H54 (cell line): ENCODE measurements at regions not wholly inside any gene's neighbourhood (a gene's known extent, or its start where the extent isn't known, plus 50 kb on each side); places are given as distances from the start of the nearest gene placed in this dataset.

Experiments
- DNase-seq: peaks from one replicate; pipeline ENCODE4 v3.0.0; 2011; ENCODE audit warnings: low spot score, mixed read lengths; ENCODE audit not compliant: insufficient read length
- FAIRE-seq: peaks from 3 replicates; lab custom pipeline; 2011; peaks lifted over from hg19 to GRCh38; lab: Jason Lieb, UNC
- POLR2A ChIP-seq: IDR thresholded peaks from 2 replicates; pipeline ENCODE4 v1.6.1; 2011; ENCODE audit warnings: low read depth, mild to moderate bottlenecking, low read length

DNA sequence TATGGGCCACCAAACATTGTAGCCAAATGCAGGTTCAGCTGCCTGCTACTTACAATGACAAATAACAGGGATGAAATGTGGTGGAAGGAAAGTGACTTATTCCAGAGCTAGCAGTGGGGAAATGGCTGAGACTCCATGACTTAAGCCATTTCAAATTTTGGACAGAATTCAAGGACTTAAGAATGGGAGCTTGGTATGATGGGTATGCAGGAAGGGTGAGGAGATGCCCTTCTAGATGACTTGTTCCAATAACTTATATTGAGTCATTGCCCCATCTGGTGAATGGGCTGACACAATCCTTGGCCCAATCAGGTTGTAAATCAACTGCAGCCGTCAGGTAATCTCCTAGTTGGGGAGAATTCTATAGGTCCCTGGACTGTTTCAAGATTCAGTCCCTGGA is 230.7 kb upstream of the SGCD start:
- no peak for DNase-seq
- no peak for TF ChIP-seq POLR2A
- no peak for FAIRE-seq

DNA sequence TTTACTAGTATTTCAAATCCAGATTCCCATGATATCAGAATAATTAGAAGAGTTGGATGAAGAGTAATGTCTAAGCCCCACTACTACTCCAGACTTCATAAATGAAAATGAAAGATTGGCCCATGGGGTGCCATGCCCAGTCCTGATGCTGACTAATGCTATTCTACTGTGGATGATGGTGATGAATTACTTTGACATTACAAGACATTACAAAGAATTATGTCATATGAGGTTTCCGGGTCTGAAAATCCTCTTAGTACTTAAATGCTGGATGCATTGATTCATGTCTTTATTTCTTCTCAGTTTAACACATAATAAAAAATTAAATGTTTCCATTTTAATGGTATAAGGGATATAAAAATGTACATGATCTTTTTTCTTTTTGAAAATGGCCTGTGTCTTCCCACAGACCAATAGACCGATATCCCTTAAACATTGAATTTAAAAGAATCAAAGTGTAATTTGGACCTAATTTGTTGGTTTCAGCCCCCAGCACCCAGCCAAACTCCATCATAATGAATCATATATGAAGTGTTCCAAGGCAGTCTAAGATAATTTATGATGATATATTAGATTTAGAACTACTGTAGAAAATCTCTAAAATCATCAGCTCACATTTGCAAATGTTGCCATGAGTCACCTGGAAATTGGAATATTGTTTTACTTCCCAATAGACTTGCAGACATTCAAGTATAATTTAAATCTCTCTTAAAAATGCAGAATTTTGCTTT is 223.6 kb upstream of the SGCD start:
- no peak for FAIRE-seq
- DNase-seq = no peak

DNA sequence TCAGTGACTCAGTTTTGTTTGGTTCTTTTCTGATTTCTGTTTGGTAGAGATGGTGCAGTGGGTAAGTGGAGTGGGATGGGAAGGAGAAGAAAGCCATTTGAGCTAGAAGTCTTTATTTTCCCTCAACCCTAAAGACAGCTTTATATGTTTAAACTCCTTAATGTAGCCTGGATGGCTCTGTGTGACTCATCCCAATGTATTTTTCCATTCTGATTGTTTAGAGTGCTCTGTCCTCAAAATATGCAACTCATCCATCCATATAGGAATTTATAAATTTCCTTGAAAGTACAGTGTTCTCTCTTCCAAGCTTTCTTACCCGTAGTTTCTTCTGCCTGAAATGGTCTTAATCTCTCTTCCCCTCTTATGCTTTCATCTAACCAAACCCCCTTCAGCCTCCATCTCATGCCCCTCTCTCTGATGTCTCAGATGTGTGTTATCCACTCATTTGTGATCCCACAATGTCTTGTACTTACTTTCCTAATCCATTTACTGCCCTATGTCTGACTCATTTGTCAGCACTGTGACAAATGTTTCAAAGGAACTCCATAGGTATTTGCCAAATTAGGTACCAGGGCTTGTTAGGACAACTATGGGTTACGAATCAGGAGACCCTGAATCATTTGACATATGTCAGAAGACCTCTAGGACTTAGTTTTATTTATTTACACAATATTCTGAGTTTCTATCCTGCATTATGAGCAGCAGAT is 217.5 kb upstream of the SGCD start:
- FAIRE-seq = no peak
- DNase-seq = no peak
- TF ChIP-seq POLR2A = no peak

More for the DNA sequence above, 223.6 kb upstream of the SGCD start:
- TF ChIP-seq POLR2A = no peak

DNA sequence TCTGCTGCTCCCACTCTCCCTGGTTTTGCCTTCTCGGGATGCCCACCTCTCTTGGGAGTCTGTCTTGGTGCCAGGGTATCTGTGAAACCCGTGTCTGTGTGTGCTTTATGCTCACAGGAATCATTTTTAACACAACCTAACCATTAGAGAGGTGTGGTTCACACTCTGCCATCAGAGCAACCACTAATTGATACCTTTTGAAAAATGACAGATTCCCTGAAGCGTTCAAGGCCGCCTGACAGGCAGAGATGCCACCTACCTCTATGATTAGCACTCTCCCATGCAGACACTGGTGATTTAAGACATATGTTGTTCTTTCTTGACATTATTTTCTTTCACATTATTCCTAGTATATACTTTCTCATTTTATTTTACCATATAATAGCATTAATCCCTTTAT is 207.3 kb upstream of the SGCD start:
- FAIRE-seq (no peak), DNase-seq (no peak)
- TF ChIP-seq POLR2A = no peak

DNA sequence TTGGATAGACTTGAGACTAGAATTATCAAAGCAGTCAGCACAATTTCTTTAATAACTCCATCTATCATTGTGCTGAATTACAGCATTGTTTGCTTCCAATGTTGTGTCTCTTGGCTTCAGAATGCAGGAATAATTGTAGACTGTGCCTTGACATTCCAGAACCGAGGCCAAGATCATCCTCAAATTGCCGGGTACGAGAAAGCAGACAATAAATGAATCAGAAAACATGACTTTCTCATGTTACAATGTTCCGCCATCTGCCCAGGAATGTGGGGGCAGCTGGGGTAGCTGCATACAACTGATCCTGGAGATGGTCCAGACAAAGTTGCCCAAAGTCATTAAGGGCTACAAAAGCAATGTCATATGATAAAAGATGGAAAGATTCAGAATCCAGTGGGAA is 206.2 kb upstream of the SGCD start:
- FAIRE-seq (no peak), DNase-seq (no peak)

DNA sequence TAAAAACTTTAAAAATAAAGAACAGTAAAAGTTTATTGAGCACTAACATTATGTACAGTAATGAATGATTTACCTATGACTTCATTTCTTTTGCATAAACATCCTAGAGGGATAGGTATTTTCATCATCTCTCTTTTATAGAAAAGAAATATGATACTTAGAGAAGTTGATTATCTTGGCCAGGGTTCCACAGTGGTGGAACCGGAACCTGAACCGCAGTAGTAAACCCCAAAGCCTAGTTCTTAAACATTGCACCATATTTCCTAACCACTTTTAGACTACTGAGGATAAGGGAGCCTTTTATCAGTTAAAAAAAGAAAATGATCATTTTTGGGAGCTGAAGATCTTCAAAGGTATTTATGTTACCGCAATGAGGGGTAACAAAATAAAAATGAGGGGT is 205.7 kb upstream of the SGCD start:
- no peak for TF ChIP-seq POLR2A
- DNase-seq (no peak), FAIRE-seq (no peak)

More for the DNA sequence above, 206.2 kb upstream of the SGCD start:
- no peak for TF ChIP-seq POLR2A

DNA sequence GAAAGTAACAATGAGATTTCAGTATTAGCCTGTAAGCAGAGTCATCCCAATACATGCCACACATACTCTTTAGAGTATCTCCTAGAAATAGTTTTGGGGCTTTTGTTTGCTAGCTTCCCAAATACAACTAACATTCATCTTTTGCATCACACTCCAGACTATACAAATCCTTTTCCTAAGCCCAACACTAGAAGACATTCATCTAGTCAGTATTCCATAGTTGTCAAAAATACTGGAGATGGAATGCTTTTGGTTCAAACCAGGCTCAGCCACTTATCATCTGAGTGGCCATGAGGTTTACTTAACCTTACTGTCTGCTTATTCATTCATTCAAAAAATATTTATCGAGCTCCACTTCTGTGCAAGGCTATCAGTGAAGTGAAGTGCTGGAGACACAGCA is 205.1 kb upstream of the SGCD start:
- no peak for TF ChIP-seq POLR2A
- DNase-seq = no peak
- FAIRE-seq = no peak

DNA sequence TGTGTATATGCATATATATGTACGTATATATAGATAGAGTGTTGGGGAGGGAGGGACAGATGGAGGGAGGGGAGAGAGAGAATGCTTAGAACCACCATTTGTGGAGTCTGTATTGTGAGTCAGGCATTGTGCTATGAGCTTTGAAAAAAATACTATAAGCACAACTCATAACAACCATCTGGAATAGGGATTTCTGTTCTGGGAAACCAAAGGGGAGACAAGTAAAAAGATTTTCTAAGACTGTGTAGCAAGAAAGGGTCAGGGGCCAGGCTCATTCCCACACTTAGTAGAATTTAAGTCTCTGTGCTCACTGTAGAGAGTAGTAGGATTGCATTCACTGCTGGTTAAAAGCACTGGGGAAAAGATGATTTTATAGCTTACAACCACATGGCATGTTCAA is 202.3 kb upstream of the SGCD start:
- FAIRE-seq (no peak), DNase-seq (no peak)
- no peak for TF ChIP-seq POLR2A

DNA sequence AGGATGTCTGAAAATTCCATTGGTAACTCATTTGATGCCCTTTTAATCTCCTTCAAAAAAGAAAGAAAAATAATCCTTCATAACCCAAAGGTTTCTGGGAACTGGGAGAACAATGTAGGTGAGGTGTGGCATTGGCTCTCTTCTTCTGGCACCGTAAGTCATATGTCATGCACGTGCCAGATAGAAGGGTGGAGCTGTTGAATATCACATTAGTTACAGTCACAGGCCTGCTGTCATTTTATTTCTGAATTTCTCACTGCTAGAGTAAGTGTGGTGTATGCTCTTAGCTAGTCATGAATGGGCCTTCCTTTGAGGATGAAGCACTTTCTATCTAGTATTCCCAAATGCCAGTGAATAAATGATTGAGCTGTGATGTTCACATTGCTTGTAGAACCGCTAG is 201.8 kb upstream of the SGCD start:
- no peak for DNase-seq
- no peak for FAIRE-seq
- no peak for TF ChIP-seq POLR2A

DNA sequence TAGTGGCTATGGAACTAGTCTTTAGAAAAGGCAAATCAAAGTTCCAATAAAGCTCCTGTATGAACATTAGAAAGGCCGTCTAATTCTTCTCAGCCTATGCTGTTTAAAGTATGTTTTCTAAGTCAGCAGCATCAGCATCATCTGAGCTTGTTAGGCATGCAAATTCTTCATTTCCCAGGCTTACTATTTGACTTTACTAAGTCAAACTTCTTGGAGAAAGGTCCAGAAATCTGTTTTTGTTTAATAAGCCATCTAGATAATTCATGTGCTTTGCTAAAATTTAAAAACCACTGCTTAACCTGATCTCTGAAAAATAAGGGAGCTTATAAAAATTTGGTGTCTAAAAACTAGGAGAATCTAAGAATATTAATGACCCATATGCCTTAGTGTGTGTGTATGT is 200.2 kb upstream of the SGCD start:
- no peak for FAIRE-seq

DNA sequence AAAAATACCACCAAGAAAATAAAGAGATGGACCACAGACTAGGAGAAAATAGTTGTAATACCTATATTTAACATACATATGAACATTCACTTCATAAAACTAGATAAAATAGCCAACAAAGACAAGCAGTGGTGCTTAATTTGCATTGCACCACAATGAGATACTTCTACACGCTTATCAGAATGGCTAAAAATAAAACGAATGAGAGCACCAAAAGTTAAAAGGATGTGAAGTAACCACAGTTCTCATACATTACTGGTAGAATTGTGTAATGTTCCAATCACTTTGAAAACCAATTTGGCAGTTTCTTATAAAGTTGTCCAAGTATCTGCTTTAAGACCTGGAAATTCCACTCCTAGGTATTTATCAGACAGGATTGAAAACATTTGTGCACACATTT is 198.9 kb upstream of the SGCD start:
- no peak for DNase-seq
- FAIRE-seq = no peak
- TF ChIP-seq POLR2A = no peak

More for the DNA sequence above, 200.2 kb upstream of the SGCD start:
- no peak for TF ChIP-seq POLR2A
- no peak for DNase-seq

DNA sequence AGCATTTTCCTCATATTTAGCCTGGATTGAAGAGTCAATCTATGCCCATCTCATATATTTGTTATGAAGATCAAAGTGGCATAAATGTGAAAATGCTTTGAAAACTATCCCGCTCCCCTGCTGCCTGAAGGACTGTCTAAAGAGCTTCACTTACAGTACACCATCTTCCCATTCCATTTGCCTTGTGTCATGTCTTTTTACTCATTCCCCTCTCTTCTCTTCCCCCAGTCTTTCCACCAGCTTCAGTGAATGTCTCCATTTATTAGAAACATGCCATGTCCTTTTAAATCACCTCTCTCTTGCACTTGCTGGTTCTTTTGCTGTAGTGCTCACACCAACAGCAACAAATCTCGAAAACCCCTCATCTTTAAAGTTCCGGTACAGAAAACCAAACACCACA is 192.7 kb upstream of the SGCD start:
- DNase-seq = no peak
- no peak for FAIRE-seq
- no peak for TF ChIP-seq POLR2A

DNA sequence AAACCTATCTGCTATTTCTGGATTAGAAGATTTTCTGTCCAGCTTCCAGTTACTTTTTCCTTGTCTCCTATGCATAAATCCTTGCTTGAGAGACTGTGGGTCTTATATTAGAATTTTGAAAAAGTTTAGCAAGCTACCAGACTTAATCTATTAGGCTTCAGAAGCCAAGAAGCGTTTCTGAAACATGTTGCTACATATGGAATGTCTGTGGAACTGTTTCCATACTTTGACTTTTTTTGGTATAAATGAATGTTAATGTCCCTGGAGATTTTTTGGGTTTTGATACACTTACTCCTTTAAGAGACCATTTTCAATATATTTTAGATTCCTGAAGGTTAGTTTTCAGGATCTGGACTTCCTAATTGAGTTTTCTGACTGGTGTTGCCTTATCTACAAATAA is 191.4 kb upstream of the SGCD start:
- FAIRE-seq (no peak), DNase-seq (no peak)
- no peak for TF ChIP-seq POLR2A

DNA sequence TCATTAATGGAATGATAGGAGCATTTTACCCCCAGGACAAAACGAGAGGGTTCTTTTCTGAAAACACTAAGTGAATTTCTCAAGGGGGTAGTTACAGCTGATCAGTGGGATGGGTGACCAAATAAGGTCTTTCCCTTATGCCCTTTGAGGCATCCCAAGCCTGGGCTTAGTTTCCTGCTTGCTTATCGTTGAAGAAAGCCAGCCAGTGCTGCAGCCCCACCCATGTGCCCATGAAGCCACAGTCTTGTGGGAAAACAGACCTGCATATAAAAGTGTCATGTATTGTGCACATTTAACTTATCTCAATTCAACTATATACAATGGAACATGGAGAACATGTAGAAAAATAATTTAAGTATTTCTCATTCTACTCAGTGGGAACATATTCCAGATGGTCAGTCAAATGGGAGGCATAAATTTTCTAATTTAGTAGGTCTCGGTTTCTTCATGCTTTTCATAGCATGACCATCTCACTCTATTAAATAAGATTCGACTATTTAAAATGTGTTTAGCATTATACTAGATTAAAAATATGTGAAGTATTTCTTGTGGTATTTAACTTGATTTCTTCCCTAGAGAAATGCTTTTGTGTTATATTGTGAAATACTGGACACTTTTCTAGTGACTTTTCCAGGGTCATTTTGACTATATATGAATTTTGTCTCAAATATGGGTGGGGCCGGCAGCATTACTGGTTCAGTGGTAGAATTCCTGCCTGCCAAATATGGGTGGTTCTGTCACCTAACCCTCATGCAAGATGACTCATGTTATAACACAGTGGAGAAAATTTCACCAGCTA is 189.7 kb upstream of the SGCD start:
- FAIRE-seq (no peak), DNase-seq (no peak)
- no peak for TF ChIP-seq POLR2A
